Hepatocyte (in vitro differentiated cells): ENCODE measurements at regions not wholly inside any gene's neighbourhood (a gene's known extent, or its start where the extent isn't known, plus 50 kb on each side); places are given as distances from the start of the nearest gene placed in this dataset.

Experiments used
- CTCF ChIP-seq: fragments of 200-600 bp; sonication (generic); IDR thresholded peaks from 2 replicates; pipeline ENCODE4 v1.5.1; 2016; ENCODE audit warnings: antibody characterized with exemption, mild to moderate bottlenecking; ENCODE audit not compliant: poor library complexity
- EZH2 ChIP-seq: fragments of 200-600 bp; sonication (generic); IDR thresholded peaks from 2 replicates; pipeline ENCODE4 v1.6.1; 2016; ENCODE audit warnings: antibody characterized with exemption, mild to moderate bottlenecking, borderline replicate concordance
- EZH2phosphoT487 ChIP-seq: fragments of 200-600 bp; sonication (generic); IDR thresholded peaks from one replicate; pipeline ENCODE4 v1.6.1; 2018; ENCODE audit warnings: antibody characterized with exemption, mild to moderate bottlenecking, low read depth, moderate library complexity; ENCODE audit not compliant: unreplicated experiment, severe bottlenecking

- TF ChIP-seq CTCF (no peak), EZH2 (no peak), EZH2phosphoT487 (no peak)
Measured at GRCh38 chr4:165682611-165683010, 190.4 kb upstream of the TLL1 start.
